Fibroblast of skin of scalp (primary cell): ENCODE measurements at regions not wholly inside any gene's neighbourhood (a gene's known extent, or its start where the extent isn't known, plus 50 kb on each side); places are given as distances from the start of the nearest gene placed in this dataset.

Experiments used
- DNase-seq: peaks from one replicate; pipeline ENCODE4 v3.0.0-alpha.2; 2013

- DNase-seq, result peak; percentile 36
Measured at GRCh38 chr5:40385544-40385943, 294.2 kb upstream of the PTGER4 start.

DNA sequence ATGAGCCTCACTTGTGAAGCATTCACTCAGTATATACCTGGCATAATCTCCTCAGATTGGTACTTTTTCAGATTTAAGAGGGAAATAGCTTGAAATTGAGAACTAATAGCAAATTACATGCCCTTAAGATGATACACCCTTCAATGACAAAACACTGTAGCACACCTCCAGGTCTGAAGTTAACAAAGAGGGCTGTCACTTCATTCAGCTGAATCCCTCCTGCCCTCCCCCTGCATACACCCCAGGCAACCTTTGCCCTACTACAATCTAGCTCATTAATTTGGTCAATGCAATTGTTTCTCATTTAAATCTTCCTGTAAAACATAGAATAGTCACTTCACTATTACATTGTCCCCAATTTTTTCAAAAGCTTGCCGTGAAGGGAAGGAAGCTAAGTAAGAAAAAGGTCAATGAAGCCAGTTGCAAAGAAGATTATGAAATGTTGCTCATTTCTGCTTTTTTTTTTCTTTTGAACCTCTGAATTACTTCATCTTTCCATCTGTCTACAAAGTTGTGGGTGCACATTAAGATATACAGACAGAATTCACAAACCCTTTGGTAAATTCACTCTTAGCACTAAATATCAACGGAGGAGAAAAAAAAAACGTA is 294.8 kb upstream of the PTGER4 start:
- no peak for DNase-seq

- peak; percentile 85 for DNase-seq
Measured at GRCh38 chr5:40383749-40384651, 295.7 kb upstream of the PTGER4 start.

DNA sequence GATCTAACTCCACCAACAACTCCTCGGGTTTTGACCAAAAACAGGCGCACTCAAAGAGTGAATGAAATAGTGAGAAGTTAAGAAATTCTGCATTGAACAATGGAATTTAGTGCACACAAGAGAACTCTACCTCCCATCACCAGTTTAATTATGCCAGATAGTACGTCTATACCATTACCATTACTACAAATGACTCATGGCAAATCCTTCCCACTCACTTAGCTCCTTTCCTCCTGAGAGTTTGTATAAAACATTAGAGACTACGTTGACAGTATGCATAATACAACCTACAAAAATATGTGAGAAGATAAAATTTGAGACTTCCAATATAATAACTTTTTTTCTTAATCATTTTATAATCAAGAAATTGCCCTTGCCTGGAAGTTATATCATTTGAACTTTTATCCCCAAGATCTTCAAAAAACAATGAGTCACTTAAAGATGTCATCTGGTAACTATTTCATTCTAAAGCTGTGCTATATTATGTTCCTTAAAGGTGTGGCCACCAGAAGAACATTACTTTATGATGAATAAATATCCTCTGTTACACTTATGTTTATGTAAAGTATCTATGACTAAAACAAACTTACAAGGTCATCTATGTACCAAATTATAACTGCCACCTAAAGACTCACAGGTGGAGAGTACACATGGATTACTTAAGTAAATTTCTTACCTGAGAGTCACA is 297.9 kb upstream of the PTGER4 start:
- peak; percentile 30 for DNase-seq

DNA sequence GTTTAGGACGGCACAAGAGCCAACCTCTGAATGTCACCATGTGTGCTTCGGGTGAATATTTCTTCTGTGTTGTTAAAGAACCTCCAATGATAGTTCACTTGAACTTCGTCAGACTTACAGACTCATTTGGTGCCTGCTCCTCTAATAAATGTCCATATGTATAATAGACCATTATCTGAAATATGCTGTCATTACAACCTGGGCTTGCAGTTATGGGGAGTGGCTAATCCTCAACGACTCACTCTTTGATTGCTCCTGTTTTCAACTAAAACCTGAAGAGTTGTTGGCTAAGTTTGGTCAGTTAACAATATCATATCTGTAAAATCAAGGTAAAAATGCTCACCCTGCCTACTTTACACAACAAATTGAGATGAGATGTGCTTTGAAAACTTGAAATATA is 298.7 kb upstream of the PTGER4 start:
- DNase-seq, result no peak

DNA sequence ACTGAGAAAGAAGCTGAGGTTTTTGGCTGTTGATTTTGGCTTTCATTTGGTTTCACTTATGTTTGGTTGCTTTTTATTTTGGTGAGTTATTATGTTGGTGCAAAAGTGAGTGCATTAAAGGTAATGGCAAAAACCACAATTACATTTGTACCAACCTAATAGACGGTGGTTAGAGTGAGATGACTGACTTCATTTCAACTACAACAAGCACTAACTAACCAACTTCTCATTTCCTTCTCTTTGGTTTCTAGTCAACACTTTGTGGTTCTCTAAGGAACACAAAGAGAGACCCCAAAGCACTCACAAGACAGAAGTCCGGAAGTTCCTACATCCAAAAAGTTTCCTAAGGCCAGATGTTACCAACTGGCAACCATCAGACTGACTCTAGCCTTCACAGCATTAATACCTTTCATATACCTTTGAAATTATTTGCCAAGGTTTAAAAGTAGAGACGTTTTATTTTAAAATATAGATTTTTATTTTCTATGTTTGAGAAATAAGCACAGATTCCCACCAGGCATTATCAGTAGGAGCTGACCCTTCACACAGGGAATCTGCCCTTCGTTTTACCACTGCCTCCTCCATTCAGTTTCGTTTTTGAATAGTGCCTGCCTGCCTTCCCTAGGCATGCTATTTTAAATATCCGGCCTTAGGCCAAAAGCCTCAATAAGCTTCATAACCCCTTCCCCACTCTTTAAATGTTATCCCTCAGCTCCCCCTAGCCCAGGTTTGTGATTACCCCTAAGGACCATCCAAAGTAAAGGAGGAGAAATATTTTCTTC is 301.1 kb upstream of the PTGER4 start:
- no peak for DNase-seq

GRCh38 chr5:40376566-40376965 is 303.1 kb upstream of the PTGER4 start:
- no peak for DNase-seq

GRCh38 chr5:40374853-40375252 is 304.9 kb upstream of the PTGER4 start:
- no peak for DNase-seq

DNA sequence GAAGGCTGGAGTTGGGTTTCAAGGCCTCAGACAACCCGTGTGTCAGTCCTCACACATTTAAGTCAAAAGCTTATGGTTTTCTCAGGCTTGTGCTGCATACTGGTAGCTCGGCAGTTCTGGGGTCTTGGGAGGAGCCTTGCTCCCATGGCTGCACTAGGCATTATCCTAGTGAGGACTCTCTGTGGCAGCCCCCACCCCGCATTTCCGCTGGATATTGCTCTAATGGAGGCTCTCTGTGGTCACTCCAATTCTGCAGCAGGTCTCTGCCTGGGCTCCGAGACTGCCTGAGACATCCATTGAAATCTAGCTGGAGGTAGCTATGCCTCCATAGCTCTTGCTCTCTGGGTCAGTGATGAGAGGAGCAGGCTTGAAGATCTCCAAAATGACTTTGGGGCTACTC is 311.5 kb upstream of the PTGER4 start:
- DNase-seq, result no peak

GRCh38 chr5:40367255-40367654 is 312.5 kb upstream of the PTGER4 start:
- peak; percentile 9 for DNase-seq

- no peak for DNase-seq
Measured at GRCh38 chr5:40365342-40366330, 314.1 kb upstream of the PTGER4 start.

DNA sequence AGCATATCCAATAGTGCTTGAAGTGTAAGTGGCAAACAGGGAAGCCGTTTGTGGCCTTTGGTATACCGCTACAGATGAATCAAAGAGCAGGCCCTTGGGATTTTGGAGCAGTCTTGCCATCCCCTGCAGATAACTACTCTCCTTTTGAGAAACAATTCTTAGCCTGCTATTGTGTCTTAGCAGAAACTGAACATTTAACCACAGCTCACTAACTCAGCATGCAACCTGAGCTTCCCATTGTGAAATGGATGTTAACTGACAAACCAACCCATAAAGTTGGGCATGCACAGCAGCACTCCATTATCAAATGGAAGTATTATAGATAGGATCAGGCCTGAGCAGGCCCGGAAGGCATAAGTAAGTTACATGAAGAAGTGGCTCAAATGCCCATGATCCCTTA is 315.3 kb upstream of the PTGER4 start:
- no peak for DNase-seq

DNA sequence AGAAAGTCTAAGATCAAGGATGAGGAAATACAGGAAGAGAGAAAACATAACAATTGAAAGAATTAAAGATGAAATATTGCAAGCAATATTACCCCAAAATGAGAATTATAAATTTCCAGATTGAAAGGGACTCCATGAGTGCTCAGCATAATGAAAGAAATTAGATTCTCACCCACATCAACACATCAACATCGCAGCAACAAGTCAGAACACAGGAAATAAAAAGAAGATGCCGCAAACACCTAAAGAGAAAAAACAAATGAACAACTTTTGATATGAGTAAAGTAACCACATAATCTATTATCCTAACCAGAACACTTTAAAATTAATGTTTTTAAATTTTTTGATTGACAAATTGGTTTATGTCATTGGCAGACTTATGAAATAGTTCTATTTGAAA is 318.3 kb upstream of the PTGER4 start:
- no peak for DNase-seq

GRCh38 chr5:40360685-40361084 is 319.0 kb upstream of the PTGER4 start:
- DNase-seq, result no peak

DNA sequence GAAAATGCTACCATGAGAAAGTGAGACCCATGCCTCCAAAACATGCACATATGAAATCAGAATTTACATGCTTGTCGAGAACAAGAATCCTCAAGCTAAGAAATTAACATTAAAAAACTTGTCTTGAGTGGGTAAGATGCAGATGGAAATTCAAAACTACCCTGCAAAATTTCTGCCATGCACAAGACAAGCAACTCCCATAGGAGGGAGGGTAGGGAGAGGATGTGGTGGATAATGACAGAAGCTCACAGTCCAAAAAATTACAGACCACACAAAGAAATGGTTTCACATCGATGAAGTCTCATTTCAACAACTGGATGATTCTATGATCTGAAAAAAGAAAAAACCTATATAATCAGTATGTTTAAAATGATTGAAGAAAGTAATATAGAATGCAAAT is 319.9 kb upstream of the PTGER4 start:
- DNase-seq, result no peak

- no peak for DNase-seq
Measured at GRCh38 chr5:40359093-40359492, 320.6 kb upstream of the PTGER4 start.

DNA sequence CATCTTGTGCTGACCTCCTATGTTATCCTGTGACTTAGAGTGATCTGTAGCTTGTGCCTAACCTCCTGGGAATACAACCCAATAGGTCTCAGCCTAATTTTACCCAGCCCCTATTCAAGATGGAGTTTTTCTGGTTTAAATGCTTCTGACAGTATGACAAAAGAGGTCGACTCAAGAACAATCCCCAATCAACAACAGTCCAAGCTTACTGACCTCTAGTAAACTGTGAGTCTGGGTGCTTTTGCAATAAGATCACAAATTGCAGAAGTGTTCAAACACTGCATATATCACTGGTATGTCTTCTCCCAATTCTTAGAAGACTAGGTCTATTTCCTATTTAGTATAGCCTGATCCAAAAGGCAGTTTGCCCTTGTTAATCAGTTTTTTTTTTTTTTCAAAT is 323.5 kb upstream of the PTGER4 start:
- no peak for DNase-seq

- DNase-seq, result no peak
Measured at GRCh38 chr5:40355846-40356245, 323.9 kb upstream of the PTGER4 start.

GRCh38 chr5:40355181-40355580 is 324.5 kb upstream of the PTGER4 start:
- DNase-seq, result no peak

DNA sequence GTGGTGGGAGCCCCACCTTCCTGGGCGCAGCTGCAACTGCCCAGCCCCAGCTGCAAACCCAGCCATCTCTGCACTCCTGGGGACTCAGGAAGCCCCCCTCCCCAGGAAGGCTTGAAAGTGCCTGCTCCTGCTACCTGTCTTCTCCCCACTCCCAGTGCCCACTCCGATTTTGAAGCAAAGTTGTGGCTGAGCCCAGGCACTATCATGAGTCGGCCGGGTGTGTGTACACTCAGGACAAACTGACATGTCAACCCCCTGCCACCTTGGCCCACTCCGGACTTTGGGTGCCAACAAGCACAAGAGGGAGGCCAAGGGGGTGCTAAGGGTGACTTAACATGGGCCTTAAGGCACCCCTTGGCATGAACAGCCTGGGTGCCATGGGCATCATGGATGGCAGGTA is 325.5 kb upstream of the PTGER4 start:
- no peak for DNase-seq

- DNase-seq, result no peak
Measured at GRCh38 chr5:40353442-40353841, 326.3 kb upstream of the PTGER4 start.
